ENCODE measurements at regions not wholly inside any gene's neighbourhood (a gene's known extent, or its start where the extent isn't known, plus 50 kb on each side); places are given as distances from the start of the nearest gene placed in this dataset.

DNA sequence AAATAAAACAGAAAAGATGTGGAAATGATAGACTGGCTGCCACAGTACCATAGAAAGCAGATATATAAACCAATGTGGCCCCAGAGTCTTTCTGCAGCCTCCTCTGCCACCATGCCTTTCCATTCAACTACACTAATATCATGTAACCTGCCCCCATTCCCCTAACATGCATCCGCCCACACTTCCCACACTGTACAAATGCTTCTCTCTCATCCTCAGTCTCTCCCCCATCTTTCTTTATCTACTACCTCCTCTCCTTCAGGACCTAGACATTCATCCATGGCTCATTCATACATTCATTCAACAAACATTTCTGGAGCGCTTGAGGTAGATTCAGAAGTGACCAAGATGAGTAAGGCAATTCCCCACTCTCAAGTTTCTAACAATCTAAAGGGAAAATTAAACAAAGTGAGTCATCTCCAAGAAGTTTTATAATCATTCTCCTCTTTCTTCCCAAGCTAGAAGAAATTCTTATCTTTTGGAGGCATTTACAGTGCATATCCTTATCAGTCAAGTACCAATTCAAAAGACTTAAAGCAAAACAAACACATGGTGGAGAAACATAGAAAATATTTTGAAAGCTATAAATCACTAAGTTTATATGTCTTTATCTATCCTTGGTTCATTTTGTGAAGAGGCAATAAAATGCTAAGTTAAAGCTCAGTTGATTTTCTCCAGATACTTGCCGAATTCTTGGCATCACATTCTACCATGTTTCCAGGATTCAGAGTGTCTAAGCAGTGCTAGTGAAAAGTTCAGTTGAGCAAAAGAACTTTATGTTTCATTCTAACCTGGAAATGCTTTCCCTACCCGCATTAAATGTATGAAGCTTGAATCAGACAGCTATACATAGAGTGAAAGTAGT lies 70.5 kb upstream of the FRMD6 start:
- H3K9ac ChIP-seq (ENCODE audit: low read length in 3 of 3): no peak overlapping the region
- H3K4me1 ChIP-seq (ENCODE audit: control insufficient read depth in 2 of 3, insufficient read depth in 2 of 3, low read depth in 1 of 3, low read length in 3 of 3): no peaks in the 10 kb centered on the region
- no peaks in the 10 kb centered on the region for H3K9me3 ChIP-seq (ENCODE audit: control insufficient read depth in 2 of 3, insufficient read depth in 1 of 3, low read length in 3 of 3)
- H3K4me3 ChIP-seq (ENCODE audit: low read length in 3 of 3): no peak overlapping the region
- no peaks in the 10 kb centered on the region for H3K27me3 ChIP-seq (ENCODE audit: control insufficient read depth, insufficient read depth, low read length)
- FAIRE-seq (no peak), DNase-seq (no peak)
- no peak overlapping the region for H3K27ac ChIP-seq (ENCODE audit: low read depth in 2 of 2, low read length in 2 of 2)
- no peak for TF ChIP-seq CTCF (IDR thresholded peaks at IDR 0.05; ENCODE audit: borderline replicate concordance, extremely low read depth, insufficient read depth)
- H3K36me3 ChIP-seq (ENCODE audit: control insufficient read depth in 2 of 3, insufficient read depth in 3 of 3, low read length in 3 of 3): no peaks in the 10 kb centered on the region
- intact Hi-C loops (cut with DNase I): no loop called here

- Histone ChIP-seq H3K4me1 (ENCODE audit: control insufficient read depth in 2 of 3, insufficient read depth in 2 of 3, low read depth in 1 of 3, low read length in 3 of 3) (no peaks in the 10 kb centered on the region), H3K9me3 (ENCODE audit: control insufficient read depth in 2 of 3, insufficient read depth in 1 of 3, low read length in 3 of 3) (no peaks in the 10 kb centered on the region), H3K36me3 (ENCODE audit: control insufficient read depth in 2 of 3, insufficient read depth in 3 of 3, low read length in 3 of 3) (no peaks in the 10 kb centered on the region), H3K27me3 (ENCODE audit: control insufficient read depth, insufficient read depth, low read length) (no peaks in the 10 kb centered on the region), H3K4me3 (ENCODE audit: low read length in 3 of 3) (no peak overlapping the region), H3K9ac (ENCODE audit: low read length in 3 of 3) (no peak overlapping the region), H3K27ac (ENCODE audit: low read depth in 2 of 2, low read length in 2 of 2) (no peak overlapping the region)
- DNase-seq (no peak), FAIRE-seq (no peak)
- no peak for TF ChIP-seq CTCF (IDR thresholded peaks at IDR 0.05; ENCODE audit: borderline replicate concordance, extremely low read depth, insufficient read depth)
- intact Hi-C loops (cut with DNase I): no loop called here
Observed at GRCh38 chr14:51582437-51582836, 69.3 kb upstream of the FRMD6 start.

- Histone ChIP-seq H3K9ac (ENCODE audit: low read length in 3 of 3) (no peak overlapping the region), H3K9me3 (ENCODE audit: control insufficient read depth in 2 of 3, insufficient read depth in 1 of 3, low read length in 3 of 3) (no peaks in the 10 kb centered on the region), H3K27ac (ENCODE audit: low read depth in 2 of 2, low read length in 2 of 2) (no peak overlapping the region), H3K36me3 (ENCODE audit: control insufficient read depth in 2 of 3, insufficient read depth in 3 of 3, low read length in 3 of 3) (no peaks in the 10 kb centered on the region), H3K27me3 (ENCODE audit: control insufficient read depth, insufficient read depth, low read length) (no peaks in the 10 kb centered on the region), H3K4me3 (ENCODE audit: low read length in 3 of 3) (no peak overlapping the region), H3K4me1 (ENCODE audit: control insufficient read depth in 2 of 3, insufficient read depth in 2 of 3, low read depth in 1 of 3, low read length in 3 of 3) (no peaks in the 10 kb centered on the region)
- no peak for TF ChIP-seq CTCF (IDR thresholded peaks at IDR 0.05; ENCODE audit: borderline replicate concordance, extremely low read depth, insufficient read depth)
- DNase-seq (no peak), FAIRE-seq (no peak)
- intact Hi-C loops (cut with DNase I): no loop called here
Observed at GRCh38 chr14:51585055-51585454, 66.7 kb upstream of the FRMD6 start.

Data from kidney (tissue), 13 donors.